HCT116 (cell line): ENCODE measurements at regions not wholly inside any gene's neighbourhood (a gene's known extent, or its start where the extent isn't known, plus 50 kb on each side); places are given as distances from the start of the nearest gene placed in this dataset.

Experiments used
- CBX3 ChIP-seq: IDR thresholded peaks from 2 replicates; pipeline ENCODE4 v1.6.1; 2012; ENCODE audit warnings: low read depth
- EZH2phosphoT487 ChIP-seq: fragments of 200-600 bp; IDR thresholded peaks from 2 replicates; pipeline ENCODE4 v1.6.1; 2018; ENCODE audit warnings: antibody characterized with exemption, borderline replicate concordance
- ZBTB33 ChIP-seq: IDR thresholded peaks from 2 replicates; pipeline ENCODE4 v1.6.1; 2011; ENCODE audit warnings: mild to moderate bottlenecking, low read length, moderate library complexity; ENCODE audit not compliant: insufficient replicate concordance; ENCODE audit errors: extremely low read depth
- TF ChIP-seq, protein P1 (sequence below), 3 experiments: fragments of 200-600 bp in 1 of 3; sonication (generic) in 1 of 3; IDR thresholded peaks in 2 of 3; conservative IDR thresholded peaks in 1 of 3; 2 replicates each; pipeline ENCODE4 v1.5.1; 2012 to 2017; ENCODE audit warnings: low read depth in 2 of 3, low read length in 2 of 3, antibody characterized with exemption in 1 of 3, borderline replicate concordance in 1 of 3, control low read depth in 1 of 3, mild to moderate bottlenecking in 1 of 3, mixed read lengths in 1 of 3, mixed run types in 1 of 3, moderate library complexity in 1 of 3; ENCODE audit not compliant: insufficient read depth in 1 of 3

DNA sequence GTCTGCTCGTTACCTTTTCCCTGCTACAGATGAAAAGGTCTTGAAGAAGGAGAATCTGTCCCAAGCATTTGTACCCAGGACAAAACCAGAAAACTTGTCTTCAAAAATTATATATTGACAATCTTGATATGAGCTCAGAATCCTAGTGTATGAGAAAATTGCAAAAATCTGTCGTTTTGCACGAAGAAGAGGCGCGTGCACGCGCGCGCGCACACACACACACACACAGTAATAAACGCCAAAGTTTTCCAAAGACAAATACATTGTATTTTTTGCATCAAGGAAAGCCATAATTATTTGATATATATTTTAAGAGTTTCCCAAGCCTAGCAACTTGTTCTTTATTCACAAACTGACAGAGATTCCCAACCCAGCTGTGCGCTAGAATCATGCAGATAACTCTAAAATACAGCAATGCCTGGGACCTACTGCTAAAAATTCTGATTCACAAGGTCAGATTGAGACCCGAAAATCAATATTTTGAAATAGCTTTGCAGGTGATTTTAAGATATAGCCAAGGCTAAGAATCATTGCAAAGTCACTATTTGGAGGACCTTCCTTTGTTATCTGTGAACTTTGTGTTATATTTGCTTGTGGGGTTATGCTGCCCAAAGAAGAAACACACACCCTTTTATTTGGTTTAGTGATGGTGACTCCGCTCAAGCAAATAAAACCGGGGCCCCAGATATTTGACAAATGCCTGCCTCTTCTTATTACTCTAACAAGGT is 1287.7 kb upstream of the CDH6 start:
- TF ChIP-seq, protein P1, sequence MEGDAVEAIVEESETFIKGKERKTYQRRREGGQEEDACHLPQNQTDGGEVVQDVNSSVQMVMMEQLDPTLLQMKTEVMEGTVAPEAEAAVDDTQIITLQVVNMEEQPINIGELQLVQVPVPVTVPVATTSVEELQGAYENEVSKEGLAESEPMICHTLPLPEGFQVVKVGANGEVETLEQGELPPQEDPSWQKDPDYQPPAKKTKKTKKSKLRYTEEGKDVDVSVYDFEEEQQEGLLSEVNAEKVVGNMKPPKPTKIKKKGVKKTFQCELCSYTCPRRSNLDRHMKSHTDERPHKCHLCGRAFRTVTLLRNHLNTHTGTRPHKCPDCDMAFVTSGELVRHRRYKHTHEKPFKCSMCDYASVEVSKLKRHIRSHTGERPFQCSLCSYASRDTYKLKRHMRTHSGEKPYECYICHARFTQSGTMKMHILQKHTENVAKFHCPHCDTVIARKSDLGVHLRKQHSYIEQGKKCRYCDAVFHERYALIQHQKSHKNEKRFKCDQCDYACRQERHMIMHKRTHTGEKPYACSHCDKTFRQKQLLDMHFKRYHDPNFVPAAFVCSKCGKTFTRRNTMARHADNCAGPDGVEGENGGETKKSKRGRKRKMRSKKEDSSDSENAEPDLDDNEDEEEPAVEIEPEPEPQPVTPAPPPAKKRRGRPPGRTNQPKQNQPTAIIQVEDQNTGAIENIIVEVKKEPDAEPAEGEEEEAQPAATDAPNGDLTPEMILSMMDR (IDR thresholded peaks at IDR 0.05 in 2 of 3, conservative IDR thresholded peaks at IDR 0.05 in 1 of 3; ENCODE audit: borderline replicate concordance in 1 of 3, insufficient read depth in 1 of 3, low read depth in 2 of 3, low read length in 2 of 3) = no peak
- TF ChIP-seq CBX3 (no peak), ZBTB33 (no peak), EZH2phosphoT487 (no peak)
